GM13977 (cell line): ENCODE measurements at regions not wholly inside any gene's neighbourhood (a gene's known extent, or its start where the extent isn't known, plus 50 kb on each side); places are given as distances from the start of the nearest gene placed in this dataset.

Source experiments
- DNase-seq: peaks from one replicate; pipeline ENCODE4 v3.0.0; 2012; ENCODE audit warnings: low spot score
- in situ Hi-C: fragments of 300-500 bp; cut with MboI; formaldehyde crosslinking; loops from one replicate; pipeline ENCODE4 v1.12.0; 2022; ENCODE audit warnings: low sequenced_read_pairs, low pct_unique_long_range_greater_than_20kb, mixed read lengths, inconsistent platforms; ENCODE audit not compliant: unreplicated experiment
- TF ChIP-seq, protein P1 (sequence below): IDR thresholded peaks from 2 replicates; pipeline ENCODE4 v1.5.1; 2012; ENCODE audit warnings: mild to moderate bottlenecking, control low read depth; ENCODE audit not compliant: insufficient read depth; ENCODE audit errors: extremely low read depth, missing control alignments

GRCh38 chr3:6523043-6523442, 337.9 kb upstream of the GRM7 start:
- no peak for DNase-seq
- in situ Hi-C loops: no loop called here
- TF ChIP-seq, protein P1, sequence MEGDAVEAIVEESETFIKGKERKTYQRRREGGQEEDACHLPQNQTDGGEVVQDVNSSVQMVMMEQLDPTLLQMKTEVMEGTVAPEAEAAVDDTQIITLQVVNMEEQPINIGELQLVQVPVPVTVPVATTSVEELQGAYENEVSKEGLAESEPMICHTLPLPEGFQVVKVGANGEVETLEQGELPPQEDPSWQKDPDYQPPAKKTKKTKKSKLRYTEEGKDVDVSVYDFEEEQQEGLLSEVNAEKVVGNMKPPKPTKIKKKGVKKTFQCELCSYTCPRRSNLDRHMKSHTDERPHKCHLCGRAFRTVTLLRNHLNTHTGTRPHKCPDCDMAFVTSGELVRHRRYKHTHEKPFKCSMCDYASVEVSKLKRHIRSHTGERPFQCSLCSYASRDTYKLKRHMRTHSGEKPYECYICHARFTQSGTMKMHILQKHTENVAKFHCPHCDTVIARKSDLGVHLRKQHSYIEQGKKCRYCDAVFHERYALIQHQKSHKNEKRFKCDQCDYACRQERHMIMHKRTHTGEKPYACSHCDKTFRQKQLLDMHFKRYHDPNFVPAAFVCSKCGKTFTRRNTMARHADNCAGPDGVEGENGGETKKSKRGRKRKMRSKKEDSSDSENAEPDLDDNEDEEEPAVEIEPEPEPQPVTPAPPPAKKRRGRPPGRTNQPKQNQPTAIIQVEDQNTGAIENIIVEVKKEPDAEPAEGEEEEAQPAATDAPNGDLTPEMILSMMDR: no peak

GRCh38 chr3:6524479-6524878, 336.4 kb upstream of the GRM7 start:
- in situ Hi-C loops: no loop called here
- TF ChIP-seq, protein P1: no peak
- no peak for DNase-seq

GRCh38 chr3:6526321-6526720, 334.6 kb upstream of the GRM7 start:
- in situ Hi-C loops: no loop called here
- TF ChIP-seq, protein P1: no peak
- DNase-seq: no peak

GRCh38 chr3:6526861-6527260, 334.1 kb upstream of the GRM7 start:
- DNase-seq: no peak
- TF ChIP-seq, protein P1: no peak
- in situ Hi-C loops: no loop called here

DNA sequence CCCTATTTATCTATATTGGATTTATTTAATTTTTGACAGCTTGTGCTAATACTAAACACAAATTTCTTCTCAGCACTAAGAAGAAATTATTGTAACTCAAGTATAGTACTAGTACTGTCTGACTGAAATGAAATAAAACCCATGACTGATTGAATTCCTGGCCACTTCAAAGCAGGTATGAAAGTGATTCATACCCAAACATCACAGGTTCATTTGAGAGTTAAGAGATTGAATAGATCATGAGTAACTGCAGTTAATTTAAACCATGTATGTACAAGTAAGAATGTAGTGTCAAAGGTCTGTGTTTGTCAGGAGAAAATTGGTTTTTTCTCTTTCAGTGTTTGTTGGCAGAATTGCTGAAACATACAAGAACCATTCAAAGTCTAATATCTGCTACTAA, 332.0 kb upstream of the GRM7 start:
- in situ Hi-C loops: no loop called here
- TF ChIP-seq, protein P1: no peak

GRCh38 chr3:6531153-6531552, 329.8 kb upstream of the GRM7 start:
- in situ Hi-C loops: no loop called here

More for the DNA sequence above, 332.0 kb upstream of the GRM7 start:
- no peak for DNase-seq

More at GRCh38 chr3:6531153-6531552, 329.8 kb upstream of the GRM7 start:
- TF ChIP-seq, protein P1: no peak
- no peak for DNase-seq
